Body of pancreas (tissue), 4 donors: ENCODE measurements at regions not wholly inside any gene's neighbourhood (a gene's known extent, or its start where the extent isn't known, plus 50 kb on each side); places are given as distances from the start of the nearest gene placed in this dataset.

Experiments used
- ATAC-seq: fragments of 150-250 bp; one replicate; pipeline ENCODE4 v1.9.1; 2016
- DNase-seq, 4 donors: peaks; one replicate each; pipeline ENCODE4 v3.0.0-alpha.2; 2019
- H3K27ac ChIP-seq, 4 donors: fragments of 200-600 bp; sonication (generic); 1 replicate in 3 of 4; 2 replicates in 1 of 4; pipeline versions ENCODE4 v1.5.1 to v1.6.1; 2016 to 2019; ENCODE audit warnings: mild to moderate bottlenecking in 1 of 4, mixed read lengths in 1 of 4, moderate library complexity in 1 of 4
- H3K27me3 ChIP-seq, 2 donors: fragments of 200-600 bp; sonication (generic); one replicate each; pipeline ENCODE4 v1.6.0; 2016; ENCODE audit warnings: mild to moderate bottlenecking in 1 of 2
- H3K36me3 ChIP-seq, 2 donors: fragments of 200-600 bp; sonication (generic); replicated peaks in 1 of 2; 2 replicates each; pipeline ENCODE4 v1.5.1; 2016; ENCODE audit warnings: low read depth in 2 of 2; ENCODE audit not compliant: insufficient read depth in 1 of 2
- H3K4me1 ChIP-seq: fragments of 200-600 bp; sonication (generic); one replicate; pipeline ENCODE4 v1.6.0; 2016
- H3K4me3 ChIP-seq, 2 donors: fragments of 200-600 bp; sonication (generic); 1 replicate in 1 of 2; 2 replicates in 1 of 2; pipeline ENCODE4 v1.5.1; 2016 to 2019
- H3K9me3 ChIP-seq, 3 donors: fragments of 200-600 bp; sonication (generic); 1 replicate in 2 of 3; 2 replicates in 1 of 3; pipeline ENCODE4 v1.5.1; 2016
- POLR2A ChIP-seq, 3 donors: fragments of 450-650 bp; IDR thresholded peaks; one replicate each; pipeline ENCODE4 v1.6.1; 2016; ENCODE audit warnings: antibody characterized with exemption in 3 of 3, mild to moderate bottlenecking in 2 of 3
- WGBS, 2 donors: methylation state at CpG; one replicate each; pipeline ENCODE4 v1.1.5; 2017; 5-methylcytosine and 5-hydroxymethylcytosine counted together
- intact Hi-C: fragments of 100-400 bp; cut with DNase I; formaldehyde crosslinking; loops from one replicate; pipeline ENCODE4 v1.15.1; 2023
- TF ChIP-seq, protein P1 (sequence below), 7 experiments: fragments of 450-650 bp in 4 of 7; fragments of 200-600 bp in 3 of 7; sonication (generic) in 3 of 7; IDR thresholded peaks; one replicate each; pipeline ENCODE4 v1.5.1; 2016 to 2019; ENCODE audit warnings: antibody characterized with exemption in 7 of 7

DNA sequence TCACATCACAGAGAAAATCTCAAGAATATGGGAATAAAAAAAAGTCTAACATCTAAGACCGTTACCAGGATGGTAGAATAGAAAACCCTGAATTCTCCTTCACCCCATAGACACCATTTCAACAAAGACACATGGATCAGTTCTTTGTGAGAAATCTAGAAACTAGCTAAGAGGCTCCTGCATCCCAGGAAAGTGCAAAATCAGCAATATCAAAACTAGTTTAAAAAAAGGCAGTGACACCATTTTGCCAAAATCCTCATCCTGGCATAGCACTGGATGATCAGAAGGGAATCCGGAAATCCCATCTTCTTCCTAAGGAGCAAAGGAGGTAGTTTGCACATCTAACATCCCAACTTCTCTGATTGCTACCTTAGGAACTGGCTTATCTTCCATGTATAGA is 88.9 kb upstream of the MAGEE2 start:
- 64 to 76% methylated on average over 2 of the region's 2 CpGs for WGBS, 2 donors
- no peaks in the 10 kb centered on the region for H3K36me3 ChIP-seq
- no peaks in the 10 kb centered on the region for H3K4me1 ChIP-seq
- H3K27ac ChIP-seq = no peak overlapping the region
- DNase-seq = no peak
- ATAC-seq = no peak
- H3K27me3 ChIP-seq = no peaks in the 10 kb centered on the region
- H3K4me3 ChIP-seq = no peak overlapping the region
- no peak for TF ChIP-seq POLR2A (IDR thresholded peaks at IDR 0.05)
- TF ChIP-seq, protein P1, sequence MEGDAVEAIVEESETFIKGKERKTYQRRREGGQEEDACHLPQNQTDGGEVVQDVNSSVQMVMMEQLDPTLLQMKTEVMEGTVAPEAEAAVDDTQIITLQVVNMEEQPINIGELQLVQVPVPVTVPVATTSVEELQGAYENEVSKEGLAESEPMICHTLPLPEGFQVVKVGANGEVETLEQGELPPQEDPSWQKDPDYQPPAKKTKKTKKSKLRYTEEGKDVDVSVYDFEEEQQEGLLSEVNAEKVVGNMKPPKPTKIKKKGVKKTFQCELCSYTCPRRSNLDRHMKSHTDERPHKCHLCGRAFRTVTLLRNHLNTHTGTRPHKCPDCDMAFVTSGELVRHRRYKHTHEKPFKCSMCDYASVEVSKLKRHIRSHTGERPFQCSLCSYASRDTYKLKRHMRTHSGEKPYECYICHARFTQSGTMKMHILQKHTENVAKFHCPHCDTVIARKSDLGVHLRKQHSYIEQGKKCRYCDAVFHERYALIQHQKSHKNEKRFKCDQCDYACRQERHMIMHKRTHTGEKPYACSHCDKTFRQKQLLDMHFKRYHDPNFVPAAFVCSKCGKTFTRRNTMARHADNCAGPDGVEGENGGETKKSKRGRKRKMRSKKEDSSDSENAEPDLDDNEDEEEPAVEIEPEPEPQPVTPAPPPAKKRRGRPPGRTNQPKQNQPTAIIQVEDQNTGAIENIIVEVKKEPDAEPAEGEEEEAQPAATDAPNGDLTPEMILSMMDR (IDR thresholded peaks at IDR 0.05) = no peak
- no peaks in the 10 kb centered on the region for H3K9me3 ChIP-seq
- intact Hi-C loops = no loop called here

DNA sequence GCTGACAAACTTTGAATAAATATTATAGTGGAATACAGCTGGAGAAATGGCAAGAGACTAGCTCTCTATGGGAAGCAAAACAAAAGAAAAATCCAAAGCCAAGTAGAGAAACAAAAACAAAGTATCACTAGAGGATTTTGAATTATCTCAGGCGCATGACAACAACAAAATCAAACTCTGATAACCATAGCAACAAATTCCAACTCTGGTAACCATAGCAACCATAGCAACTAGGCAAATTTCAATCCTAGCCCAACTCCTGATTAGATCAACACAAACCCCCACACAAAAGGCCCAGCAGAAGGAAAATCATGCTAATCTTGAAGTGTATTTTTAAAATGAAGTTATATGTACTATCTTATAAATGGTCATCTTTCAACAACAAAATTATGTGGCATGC is 98.4 kb upstream of the MAGEE2 start:
- Histone ChIP-seq H3K4me1 (no peaks in the 10 kb centered on the region), H3K27me3 (no peaks in the 10 kb centered on the region), H3K4me3 (no peak overlapping the region), H3K9me3 (no peaks in the 10 kb centered on the region), H3K27ac (no peak overlapping the region), H3K36me3 (no peaks in the 10 kb centered on the region)
- 22 to 40% methylated on average over 1 of the region's 1 CpG for WGBS, 2 donors
- ATAC-seq = no peak
- no peak for DNase-seq
- TF ChIP-seq POLR2A (IDR thresholded peaks at IDR 0.05) = no peak
- TF ChIP-seq, protein P1 (IDR thresholded peaks at IDR 0.05) = no peak
- intact Hi-C loops = no loop called here

DNA sequence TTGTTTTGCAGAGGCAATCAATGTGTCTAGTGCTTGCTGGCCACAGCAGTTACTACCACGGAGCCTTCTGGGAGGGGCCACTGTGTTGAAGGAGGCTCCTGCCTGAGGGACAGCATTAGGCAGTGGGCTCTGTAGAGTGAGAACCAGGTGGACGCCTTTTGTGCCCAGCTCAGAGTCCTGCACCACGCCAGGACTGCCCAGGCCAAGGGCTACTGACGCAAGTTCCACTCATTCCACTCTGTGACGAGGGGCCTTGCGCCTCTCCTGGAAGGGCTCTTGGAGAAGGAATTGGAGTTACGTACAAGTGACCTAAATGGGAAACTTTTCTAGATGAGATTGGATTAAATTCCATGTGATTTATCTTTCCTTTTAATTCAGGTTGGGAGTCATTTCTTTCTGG is 102.8 kb upstream of the MAGEE2 start:
- ATAC-seq = no peak
- H3K36me3 ChIP-seq = no peaks in the 10 kb centered on the region
- no peak overlapping the region for H3K27ac ChIP-seq
- WGBS, 2 donors = 74 to 86% methylated on average over 4 to 5 of the region's 7 CpGs
- H3K4me1 ChIP-seq = no peaks in the 10 kb centered on the region
- intact Hi-C loops = no loop called here
- no peak for DNase-seq
- H3K4me3 ChIP-seq = no peak overlapping the region
- H3K9me3 ChIP-seq = no peaks in the 10 kb centered on the region
- TF ChIP-seq, protein P1 (IDR thresholded peaks at IDR 0.05) = no peak
- no peak for TF ChIP-seq POLR2A (IDR thresholded peaks at IDR 0.05)
- no peaks in the 10 kb centered on the region for H3K27me3 ChIP-seq

DNA sequence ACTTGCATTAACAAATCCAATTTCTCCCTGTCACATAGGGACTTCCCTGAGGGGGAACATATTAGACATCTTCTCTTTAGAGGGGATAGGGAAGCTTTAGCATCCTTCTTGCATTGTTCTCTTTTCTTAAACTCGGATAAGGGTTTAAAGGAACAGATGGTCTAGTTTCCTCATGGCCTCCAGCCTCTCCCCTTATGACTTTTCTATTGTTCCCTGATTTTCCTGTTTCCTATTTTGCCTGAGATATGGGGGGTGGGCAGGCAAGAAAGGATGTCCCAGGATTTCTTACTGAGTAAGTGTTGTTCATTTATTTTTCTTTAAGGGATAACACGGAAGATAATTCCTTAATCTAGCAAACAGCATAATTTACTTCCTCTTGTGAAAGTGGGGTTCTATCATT is 107.7 kb upstream of the MAGEE2 start:
- H3K4me1 ChIP-seq = no peaks in the 10 kb centered on the region
- no peak for TF ChIP-seq POLR2A (IDR thresholded peaks at IDR 0.05)
- TF ChIP-seq, protein P1 (IDR thresholded peaks at IDR 0.05) = no peak
- DNase-seq (no peak), ATAC-seq (no peak)
- H3K36me3 ChIP-seq = no peaks in the 10 kb centered on the region
- intact Hi-C loops = no loop called here
- WGBS, 2 donors = 69 to 72% methylated on average over 2 of the region's 2 CpGs
- H3K27me3 ChIP-seq = no peaks in the 10 kb centered on the region
- H3K9me3 ChIP-seq = no peaks in the 10 kb centered on the region
- no peak overlapping the region for H3K4me3 ChIP-seq
- H3K27ac ChIP-seq = no peak overlapping the region

DNA sequence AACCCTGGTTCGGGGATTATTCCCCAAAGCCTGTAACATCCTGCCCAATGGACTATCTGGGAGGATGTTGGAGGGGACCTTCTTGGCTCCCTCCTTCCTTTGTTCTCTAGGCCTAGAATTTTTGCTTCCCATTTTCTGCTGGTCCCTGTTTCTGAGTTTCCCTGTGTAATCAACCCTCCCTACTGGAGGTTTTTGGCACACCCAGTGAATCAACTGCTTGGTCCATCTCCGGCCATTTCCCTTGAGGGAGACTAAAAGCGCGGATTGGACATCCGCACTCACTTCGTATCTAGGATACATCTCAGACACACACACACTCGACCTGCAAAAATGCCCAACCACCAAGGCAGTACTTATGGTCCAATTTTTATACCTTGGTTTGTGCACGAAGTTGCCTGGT is 108.2 kb upstream of the MAGEE2 start:
- H3K9me3 ChIP-seq = no peaks in the 10 kb centered on the region
- no peak for DNase-seq
- 79 to 83% methylated on average over 8 of the region's 8 CpGs for WGBS, 2 donors
- H3K4me1 ChIP-seq = no peaks in the 10 kb centered on the region
- H3K36me3 ChIP-seq = no peaks in the 10 kb centered on the region
- no peak overlapping the region for H3K4me3 ChIP-seq
- H3K27me3 ChIP-seq = no peaks in the 10 kb centered on the region
- H3K27ac ChIP-seq = no peak overlapping the region
- intact Hi-C loops = no loop called here
- ATAC-seq = no peak
- TF ChIP-seq, protein P1 (IDR thresholded peaks at IDR 0.05) = no peak
- no peak for TF ChIP-seq POLR2A (IDR thresholded peaks at IDR 0.05)
